Endothelial cell of umbilical vein (primary cell): ENCODE measurements at regions not wholly inside any gene's neighbourhood (a gene's known extent, or its start where the extent isn't known, plus 50 kb on each side); places are given as distances from the start of the nearest gene placed in this dataset.

Experiments
- BruUV-seq: library from RNA; stranded (reverse); fragments of 400-500 nt; replicated peaks from 2 replicates; lab custom pipeline; 2021; lab: Mats Ljungman, UMichigan
- CTCF ChIA-PET: fragments of 300-600, 350-600 bp; sonication (Branson Sonifier 250); formaldehyde crosslinking; loops from one replicate; lab custom pipeline; 2021; ENCODE audit warnings: antibody characterized with exemption, inconsistent platforms; lab: Charles Lee
- POLR2A ChIA-PET: fragments of 300-600, 350-600 bp; sonication (Branson Sonifier 250); formaldehyde crosslinking; loops from one replicate; lab custom pipeline; 2021; ENCODE audit warnings: antibody characterized with exemption, inconsistent platforms; lab: Charles Lee
- DNase-seq: peaks from one replicate; pipeline ENCODE4 v3.0.0-alpha.2; 2011; ENCODE audit warnings: low read depth, low spot score
- FAIRE-seq: peaks from 2 replicates; lab custom pipeline; 2011; peaks lifted over from hg19 to GRCh38; lab: Jason Lieb, UNC
- H2AFZ ChIP-seq: 2 replicates; pipeline ENCODE4 v1.6.0; 2012; ENCODE audit warnings: low read depth, low read length, control low read depth, inconsistent platforms
- H3K27ac ChIP-seq: 2 replicates; pipeline ENCODE4 v1.5.1; 2011; ENCODE audit warnings: low read depth, mild to moderate bottlenecking, control low read depth, low read length, moderate library complexity; ENCODE audit not compliant: insufficient read depth
- H3K27me3 ChIP-seq, 2 experiments: 2 replicates each; pipeline versions ENCODE4 v1.6.0 to v1.6.1; 2011; ENCODE audit warnings: low read length in 2 of 2, mixed read lengths in 1 of 2; ENCODE audit not compliant: control insufficient read depth in 2 of 2, insufficient read depth in 2 of 2
- H3K36me3 ChIP-seq, 2 experiments: 2 replicates in 1 of 2; 3 replicates in 1 of 2; pipeline ENCODE4 v1.5.1; 2011; ENCODE audit warnings: low read length in 2 of 2, mild to moderate bottlenecking in 1 of 2, moderate library complexity in 1 of 2; ENCODE audit not compliant: control insufficient read depth in 2 of 2, insufficient read depth in 2 of 2; ENCODE audit errors: extremely low read depth in 1 of 2
- H3K4me1 ChIP-seq: 3 replicates; pipeline ENCODE4 v1.5.1; 2011; ENCODE audit warnings: mild to moderate bottlenecking, low read length; ENCODE audit not compliant: control insufficient read depth, insufficient read depth; ENCODE audit errors: extremely low read depth
- H3K4me2 ChIP-seq: 2 replicates; pipeline ENCODE4 v1.6.1; 2011; ENCODE audit warnings: low read length, control low read depth, mixed read lengths; ENCODE audit not compliant: insufficient read depth
- H3K4me3 ChIP-seq, 3 experiments: fragments of 200-600 bp in 1 of 3; sonication (generic), shearing (Covaris generic) in 1 of 3; replicated peaks in 1 of 3; 2 replicates each; pipeline ENCODE4 v1.5.1; 2011 to 2016; ENCODE audit warnings: control low read depth in 3 of 3, low read length in 3 of 3, mild to moderate bottlenecking in 2 of 3, inconsistent platforms in 1 of 3, low read depth in 1 of 3, moderate library complexity in 1 of 3; ENCODE audit not compliant: insufficient read depth in 1 of 3
- H3K79me2 ChIP-seq: 2 replicates; pipeline ENCODE4 v1.6.0; 2012; ENCODE audit warnings: low read length, inconsistent platforms; ENCODE audit not compliant: control insufficient read depth, insufficient read depth
- H3K9ac ChIP-seq: replicated peaks from 2 replicates; pipeline ENCODE3; 2011; ENCODE audit warnings: low read length, control low read depth; ENCODE audit not compliant: insufficient read depth; ENCODE audit errors: extremely low read depth
- H3K9me1 ChIP-seq: replicated peaks from 3 replicates; pipeline ENCODE4 v1.6.0; 2011; ENCODE audit warnings: mild to moderate bottlenecking, low read length; ENCODE audit not compliant: control insufficient read depth, insufficient read depth; ENCODE audit errors: extremely low read depth
- H3K9me3 ChIP-seq: replicated peaks from 2 replicates; pipeline ENCODE4 v1.5.1; 2012; ENCODE audit warnings: low read length, inconsistent platforms; ENCODE audit not compliant: control insufficient read depth, insufficient read depth
- H4K20me1 ChIP-seq: replicated peaks from 2 replicates; pipeline ENCODE3; 2011; ENCODE audit warnings: mild to moderate bottlenecking, low read length; ENCODE audit not compliant: control insufficient read depth, insufficient read depth; ENCODE audit errors: extremely low read depth
- CTCF ChIP-seq, 2 donors: IDR thresholded peaks; 1 replicate in 1 of 2; 2 replicates in 1 of 2; pipeline ENCODE4 v1.5.1; 2011; ENCODE audit warnings: low read length in 2 of 2, mild to moderate bottlenecking in 2 of 2, moderate library complexity in 2 of 2, control low read depth in 1 of 2, inconsistent platforms in 1 of 2, low read depth in 1 of 2; ENCODE audit not compliant: insufficient read depth in 1 of 2; ENCODE audit errors: extremely low read depth in 1 of 2
- EZH2 ChIP-seq: IDR thresholded peaks from 2 replicates; pipeline ENCODE4 v1.6.1; 2012; ENCODE audit warnings: borderline replicate concordance, low read depth, mild to moderate bottlenecking, moderate library complexity, low read length, inconsistent platforms; ENCODE audit not compliant: severe bottlenecking
- FOS ChIP-seq: IDR thresholded peaks from 2 replicates; pipeline ENCODE4 v1.6.1; 2011; ENCODE audit warnings: mild to moderate bottlenecking, low read length, moderate library complexity, borderline replicate concordance; ENCODE audit not compliant: insufficient read depth
- GATA2 ChIP-seq: IDR thresholded peaks from 2 replicates; pipeline ENCODE4 v1.7.0; 2011; ENCODE audit warnings: low read depth, mild to moderate bottlenecking, moderate library complexity, mixed read lengths, low read length; ENCODE audit not compliant: insufficient read length, insufficient read depth
- JUN ChIP-seq: IDR thresholded peaks from 2 replicates; pipeline ENCODE4 v1.6.1; 2011; ENCODE audit warnings: borderline replicate concordance, low read depth; ENCODE audit not compliant: insufficient read length, insufficient read depth
- MAX ChIP-seq: IDR thresholded peaks from 2 replicates; pipeline ENCODE4 v1.6.1; 2011; ENCODE audit not compliant: insufficient read depth, insufficient read length
- MYC ChIP-seq: IDR thresholded peaks from one replicate; pipeline ENCODE4 v1.6.1; 2011; ENCODE audit warnings: mild to moderate bottlenecking, low read depth, low read length
- POLR2A ChIP-seq: IDR thresholded peaks from 2 replicates; pipeline ENCODE4 v1.6.1; 2012; ENCODE audit warnings: low read depth, mild to moderate bottlenecking, control low read depth, low read length
- POLR2AphosphoS5 ChIP-seq: IDR thresholded peaks from 2 replicates; pipeline ENCODE4 v1.6.1; 2012; ENCODE audit warnings: low read depth, mild to moderate bottlenecking, control low read depth, low read length, moderate library complexity; ENCODE audit not compliant: insufficient read depth
- dilution Hi-C: fragments of 300-500 bp; cut with MboI; formaldehyde crosslinking; loops from one replicate; pipeline ENCODE4 v1.15.0; 2019; ENCODE audit warnings: low sequenced_read_pairs; ENCODE audit not compliant: extremely low pct_ligation_motif_present
- intact Hi-C: fragments of 100-400 bp; cut with micrococcal nuclease; formaldehyde crosslinking; loops from one replicate; pipeline ENCODE4 v1.10.0; 2022

GRCh38 chr13:36750046-36750445 is 69.0 kb upstream of the RFXAP start:
- ChIA-PET CTCF (interaction anchor here (1.5 kb wide), 1 partner anchor 467 kb away, joined by 3 read pairs; no protein-coding TSS in a partner anchor), POLR2A (no interaction called here)
- DNase-seq, result no peak
- Histone ChIP-seq H3K36me3 (no peaks in the 10 kb centered on the region), H3K27ac (no peak overlapping the region), H3K9ac (no peak overlapping the region), H3K4me1 (no peaks in the 10 kb centered on the region), H3K4me3 (no peak overlapping the region), H3K9me1 (no peaks in the 10 kb centered on the region), H2AFZ (no peak overlapping the region), H3K9me3 (no peaks in the 10 kb centered on the region), H4K20me1 (no peaks in the 10 kb centered on the region), H3K27me3 (peaks cover 0 to 2% of the 10 kb centered on the region in 2 experiments), H3K79me2 (no peaks in the 10 kb centered on the region), H3K4me2 (no peak overlapping the region)
- intact Hi-C loops, result loop anchor here (10.0 kb wide), 1 partner anchor 65 kb away; the partner anchor contains the start of gene RFXAP
- TF ChIP-seq FOS, result no peak
- TF ChIP-seq CTCF (IDR thresholded peaks at IDR 0.05; ENCODE audit: extremely low read depth in 1 of 2, insufficient read depth in 1 of 2, low read depth in 1 of 2, low read length in 2 of 2), result no peak
- TF ChIP-seq POLR2A, result no peak
- TF ChIP-seq POLR2AphosphoS5, result no peak
- no peak for TF ChIP-seq EZH2
- no peak for TF ChIP-seq JUN
- no peak for TF ChIP-seq GATA2
- no peak for TF ChIP-seq MYC
- TF ChIP-seq MAX, result no peak
- dilution Hi-C loops, result no loop called here
- BruUV-seq, result no TSS peak
- no peak for FAIRE-seq
